Nephron progenitor cell (in vitro differentiated cells): ENCODE measurements at regions not wholly inside any gene's neighbourhood (a gene's known extent, or its start where the extent isn't known, plus 50 kb on each side); places are given as distances from the start of the nearest gene placed in this dataset.

Experiments
- DNase-seq: peaks from one replicate; pipeline ENCODE4 v3.0.0; 2021
- H3K27ac Mint-ChIP-seq: 2 replicates; pipeline ENCODE4 v1.8.0; 2021; ENCODE audit warnings: mild to moderate bottlenecking, moderate library complexity, mixed read lengths
- H3K27me3 Mint-ChIP-seq: 2 replicates; pipeline ENCODE4 v1.8.0; 2021; ENCODE audit warnings: mild to moderate bottlenecking, low read depth, mixed read lengths; ENCODE audit not compliant: poor library complexity
- H3K36me3 Mint-ChIP-seq: 2 replicates; pipeline ENCODE4 v1.8.0; 2021; ENCODE audit warnings: low read depth, mixed read lengths
- H3K4me1 Mint-ChIP-seq: 2 replicates; pipeline ENCODE4 v1.8.0; 2021; ENCODE audit warnings: mixed read lengths
- H3K4me3 Mint-ChIP-seq: 2 replicates; pipeline ENCODE4 v1.8.0; 2021; ENCODE audit warnings: mild to moderate bottlenecking, moderate library complexity, mixed read lengths
- H3K9me3 Mint-ChIP-seq: 2 replicates; pipeline ENCODE4 v1.8.0; 2021; ENCODE audit warnings: mild to moderate bottlenecking, moderate library complexity, mixed read lengths
- TF ChIP-seq, protein P1 (sequence below): fragments of 200-600 bp; sonication (generic); IDR thresholded peaks from 2 replicates; pipeline ENCODE4 v1.5.0; 2021; ENCODE audit warnings: antibody characterized with exemption

DNA sequence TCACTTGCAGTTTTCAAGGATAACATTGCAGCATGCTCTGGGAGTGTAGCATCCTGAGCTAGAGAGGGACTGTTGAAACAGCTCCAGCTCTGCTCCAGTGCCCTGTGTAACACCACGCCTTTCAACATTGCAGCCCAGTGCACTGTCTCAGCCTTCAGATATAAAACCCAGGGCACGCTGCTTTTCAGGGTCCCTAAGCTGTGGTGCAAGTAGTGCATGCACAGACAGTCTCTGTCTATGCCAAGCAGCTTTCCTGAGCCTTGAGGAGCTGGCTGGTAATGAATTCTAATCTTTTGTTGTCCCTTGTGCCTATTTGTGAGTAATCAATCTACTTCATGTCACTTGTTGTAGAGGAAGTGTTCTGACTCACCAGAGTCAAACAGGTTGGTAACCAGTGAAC, 897.0 kb downstream of the ARAP2 start:
- Mint-ChIP-seq H3K27me3 (no peaks in the 10 kb centered on the region), H3K9me3 (peaks cover 35% of the 10 kb centered on the region), H3K36me3 (no peaks in the 10 kb centered on the region), H3K27ac (no peak overlapping the region), H3K4me1 (no peaks in the 10 kb centered on the region), H3K4me3 (no peak overlapping the region)
- TF ChIP-seq, protein P1, sequence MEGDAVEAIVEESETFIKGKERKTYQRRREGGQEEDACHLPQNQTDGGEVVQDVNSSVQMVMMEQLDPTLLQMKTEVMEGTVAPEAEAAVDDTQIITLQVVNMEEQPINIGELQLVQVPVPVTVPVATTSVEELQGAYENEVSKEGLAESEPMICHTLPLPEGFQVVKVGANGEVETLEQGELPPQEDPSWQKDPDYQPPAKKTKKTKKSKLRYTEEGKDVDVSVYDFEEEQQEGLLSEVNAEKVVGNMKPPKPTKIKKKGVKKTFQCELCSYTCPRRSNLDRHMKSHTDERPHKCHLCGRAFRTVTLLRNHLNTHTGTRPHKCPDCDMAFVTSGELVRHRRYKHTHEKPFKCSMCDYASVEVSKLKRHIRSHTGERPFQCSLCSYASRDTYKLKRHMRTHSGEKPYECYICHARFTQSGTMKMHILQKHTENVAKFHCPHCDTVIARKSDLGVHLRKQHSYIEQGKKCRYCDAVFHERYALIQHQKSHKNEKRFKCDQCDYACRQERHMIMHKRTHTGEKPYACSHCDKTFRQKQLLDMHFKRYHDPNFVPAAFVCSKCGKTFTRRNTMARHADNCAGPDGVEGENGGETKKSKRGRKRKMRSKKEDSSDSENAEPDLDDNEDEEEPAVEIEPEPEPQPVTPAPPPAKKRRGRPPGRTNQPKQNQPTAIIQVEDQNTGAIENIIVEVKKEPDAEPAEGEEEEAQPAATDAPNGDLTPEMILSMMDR = no peak
- no peak for DNase-seq

DNA sequence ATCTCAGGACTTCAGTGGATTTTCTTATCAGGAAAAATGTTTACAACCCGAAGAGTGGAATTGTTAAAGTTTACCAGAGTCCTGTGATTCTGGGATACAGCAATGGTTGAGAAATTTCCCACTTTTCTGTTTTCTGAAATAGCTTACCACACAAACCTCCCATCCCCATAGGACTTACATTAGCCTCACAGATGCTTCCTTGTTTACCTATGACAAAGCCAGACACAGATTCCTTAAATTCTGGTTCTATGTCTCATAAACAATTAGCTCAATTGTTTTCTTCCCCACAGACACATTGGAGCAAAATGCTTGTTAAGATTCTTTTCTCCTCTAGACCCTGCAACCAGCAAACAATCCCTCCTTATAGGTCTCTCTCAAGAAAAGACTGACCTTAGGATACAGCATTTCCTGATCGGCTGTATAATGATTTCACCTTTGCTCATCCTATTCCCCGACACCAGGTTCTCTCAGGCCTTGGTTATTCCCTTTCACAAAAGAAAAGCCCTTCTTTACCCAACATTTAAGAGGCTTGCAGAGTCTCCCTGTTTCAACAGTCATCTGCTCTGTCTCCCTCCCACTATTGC, 886.2 kb downstream of the ARAP2 start:
- H3K27me3 Mint-ChIP-seq = no peaks in the 10 kb centered on the region
- no peaks in the 10 kb centered on the region for H3K36me3 Mint-ChIP-seq
- DNase-seq = no peak
- H3K9me3 Mint-ChIP-seq = peaks cover 5% of the 10 kb centered on the region
- TF ChIP-seq, protein P1 = no peak
- H3K4me1 Mint-ChIP-seq = no peaks in the 10 kb centered on the region
- no peak overlapping the region for H3K4me3 Mint-ChIP-seq
- H3K27ac Mint-ChIP-seq = no peak overlapping the region

DNA sequence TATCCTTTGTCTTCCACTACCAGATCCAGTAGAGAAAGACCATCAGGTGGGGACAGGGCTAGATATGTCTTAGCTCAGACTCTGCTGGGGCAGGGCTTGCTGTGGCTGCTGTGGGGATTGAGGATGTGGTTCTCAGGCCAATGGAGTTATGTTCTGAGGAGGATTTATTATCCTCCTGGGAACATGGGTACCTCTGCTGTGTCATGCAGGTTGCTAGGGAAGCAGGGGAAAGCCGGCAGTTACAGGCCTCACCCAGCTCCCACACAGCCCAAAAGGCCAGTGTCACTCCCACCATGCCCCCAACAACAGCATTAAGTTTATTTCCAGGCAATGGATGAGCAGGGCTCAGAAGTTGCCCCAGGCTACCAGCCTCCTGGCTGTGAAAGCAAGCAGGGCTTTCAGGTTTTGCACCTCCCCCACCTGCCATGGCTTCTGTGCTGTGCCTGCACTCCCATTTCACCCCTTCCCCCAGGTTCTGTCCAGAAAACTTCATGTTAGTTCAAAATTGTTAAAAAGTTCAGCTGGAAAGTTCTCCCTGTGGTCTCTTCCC, 879.9 kb downstream of the ARAP2 start:
- Mint-ChIP-seq H3K27me3 (no peaks in the 10 kb centered on the region), H3K9me3 (peaks cover 5% of the 10 kb centered on the region), H3K4me1 (peaks cover 15% of the 10 kb centered on the region), H3K4me3 (no peak overlapping the region), H3K27ac (peak overlapping the region; percentile 64), H3K36me3 (no peaks in the 10 kb centered on the region)
- peak; percentile 4 for DNase-seq
- TF ChIP-seq, protein P1 = no peak

DNA sequence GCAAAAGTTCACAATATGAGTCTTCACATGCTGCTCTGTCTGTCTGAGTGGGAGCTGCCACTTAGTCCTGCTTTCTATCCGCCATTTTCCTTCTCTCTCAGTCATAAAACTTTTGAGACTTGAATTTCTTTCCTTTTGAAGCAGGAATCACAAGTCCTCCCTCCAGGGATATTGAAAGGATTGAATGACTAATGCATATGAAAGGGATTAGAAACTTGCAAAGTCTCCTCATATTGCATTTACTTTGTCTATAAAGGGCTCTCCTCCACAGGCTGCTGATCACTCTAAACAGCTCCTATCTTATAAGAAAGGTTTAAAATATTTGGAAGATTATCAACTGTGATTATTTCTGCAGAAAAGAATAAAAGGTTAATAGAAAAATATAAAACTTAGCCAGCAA, 879.1 kb downstream of the ARAP2 start:
- no peaks in the 10 kb centered on the region for H3K36me3 Mint-ChIP-seq
- no peak for DNase-seq
- H3K27me3 Mint-ChIP-seq = no peaks in the 10 kb centered on the region
- peak overlapping the region; percentile 6 for H3K4me3 Mint-ChIP-seq
- H3K9me3 Mint-ChIP-seq = peaks cover 5% of the 10 kb centered on the region
- TF ChIP-seq, protein P1 = no peak
- peak overlapping the region; percentile 64 for H3K27ac Mint-ChIP-seq
- peaks cover 15% of the 10 kb centered on the region for H3K4me1 Mint-ChIP-seq

DNA sequence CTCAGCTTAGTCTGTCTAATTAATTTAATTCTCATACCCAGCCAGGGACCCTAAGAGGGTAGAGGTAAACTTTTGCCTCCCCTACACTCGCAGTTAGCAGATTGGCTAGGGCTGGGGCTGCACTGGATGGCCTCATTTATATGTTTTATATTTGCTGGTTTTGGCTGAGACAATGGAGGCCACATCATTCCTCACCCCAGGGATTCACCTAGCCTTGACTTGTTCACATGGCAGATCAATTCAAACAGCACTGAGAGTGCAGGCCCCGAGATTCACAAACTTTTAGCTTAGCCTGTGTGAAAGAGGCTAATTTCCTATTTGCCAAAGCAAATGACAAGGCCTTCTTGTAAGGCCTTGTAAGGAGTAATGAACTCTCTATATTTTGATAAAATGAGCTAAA, 844.4 kb downstream of the ARAP2 start:
- no peaks in the 10 kb centered on the region for H3K4me1 Mint-ChIP-seq
- no peaks in the 10 kb centered on the region for H3K27me3 Mint-ChIP-seq
- DNase-seq = no peak
- H3K9me3 Mint-ChIP-seq = peaks cover 3% of the 10 kb centered on the region
- no peak overlapping the region for H3K27ac Mint-ChIP-seq
- no peaks in the 10 kb centered on the region for H3K36me3 Mint-ChIP-seq
- H3K4me3 Mint-ChIP-seq = no peak overlapping the region
- TF ChIP-seq, protein P1 = no peak

DNA sequence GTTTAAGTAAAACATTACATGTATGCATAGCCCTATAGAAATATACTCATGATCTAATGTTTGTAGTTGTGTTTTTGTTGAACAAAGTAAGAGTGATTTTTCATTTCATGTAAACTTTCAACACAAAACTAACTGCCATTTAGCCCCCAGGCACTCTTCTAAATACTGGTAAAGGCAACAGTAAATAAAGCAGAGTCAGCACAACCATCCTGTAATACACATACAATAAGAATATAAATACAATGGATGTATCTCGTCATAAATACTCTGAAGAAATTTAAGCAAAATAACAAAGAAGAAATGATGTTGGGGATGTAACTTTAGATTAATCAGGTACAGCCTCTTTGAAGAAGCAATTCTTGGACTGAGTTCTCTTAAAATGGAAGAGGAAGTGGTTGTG, 821.2 kb downstream of the ARAP2 start:
- DNase-seq = no peak
- no peak overlapping the region for H3K27ac Mint-ChIP-seq
- TF ChIP-seq, protein P1 = no peak
- H3K36me3 Mint-ChIP-seq = no peaks in the 10 kb centered on the region
- H3K4me1 Mint-ChIP-seq = no peaks in the 10 kb centered on the region
- H3K9me3 Mint-ChIP-seq = no peaks in the 10 kb centered on the region
- H3K4me3 Mint-ChIP-seq = no peak overlapping the region
- H3K27me3 Mint-ChIP-seq = peaks cover 4% of the 10 kb centered on the region
